Astrocyte (in vitro differentiated cells and primary cell): ENCODE measurements at regions not wholly inside any gene's neighbourhood (a gene's known extent, or its start where the extent isn't known, plus 50 kb on each side); places are given as distances from the start of the nearest gene placed in this dataset.

Experiments used
- DNase-seq: peaks from one replicate; pipeline ENCODE4 v3.0.0-alpha.2; 2010; ENCODE audit warnings: low read depth
- FAIRE-seq: peaks from 2 replicates; lab custom pipeline; 2011; peaks lifted over from hg19 to GRCh38; lab: Jason Lieb, UNC
- H2AFZ ChIP-seq: 2 replicates; pipeline ENCODE4 v1.6.0; 2012; ENCODE audit warnings: low read depth, low read length, inconsistent platforms
- H3K27ac ChIP-seq: 2 replicates; pipeline ENCODE4 v1.5.1; 2011; ENCODE audit warnings: low read depth, low read length, inconsistent platforms
- H3K27me3 ChIP-seq: 2 replicates; pipeline ENCODE4 v1.6.0; 2011; ENCODE audit warnings: low read length, inconsistent platforms; ENCODE audit not compliant: insufficient read depth
- H3K36me3 ChIP-seq: 2 replicates; pipeline ENCODE4 v1.5.1; 2011; ENCODE audit warnings: low read length, inconsistent platforms; ENCODE audit not compliant: insufficient read depth
- H3K4me1 ChIP-seq: 2 replicates; pipeline ENCODE4 v1.5.1; 2011; ENCODE audit warnings: low read length, inconsistent platforms; ENCODE audit not compliant: insufficient read depth
- H3K4me2 ChIP-seq: 2 replicates; pipeline ENCODE4 v1.6.0; 2012; ENCODE audit warnings: low read length, inconsistent platforms
- H3K4me3 ChIP-seq: 2 replicates; pipeline ENCODE4 v1.5.1; 2011; ENCODE audit warnings: low read depth, mild to moderate bottlenecking, low read length, inconsistent platforms; ENCODE audit not compliant: insufficient read depth
- H3K79me2 ChIP-seq: 2 replicates; pipeline ENCODE4 v1.6.0; 2012; ENCODE audit warnings: mild to moderate bottlenecking, low read length, inconsistent platforms; ENCODE audit not compliant: insufficient read depth
- H3K9ac ChIP-seq: 2 replicates; pipeline ENCODE4 v1.6.0; 2012; ENCODE audit warnings: mild to moderate bottlenecking, low read length, inconsistent platforms
- H3K9me3 ChIP-seq: 2 replicates; pipeline ENCODE4 v1.5.1; 2012; ENCODE audit warnings: low read depth, mild to moderate bottlenecking, low read length, inconsistent platforms; ENCODE audit not compliant: insufficient read depth
- H4K20me1 ChIP-seq: 2 replicates; pipeline ENCODE4 v1.6.0; 2012; ENCODE audit warnings: low read length, inconsistent platforms; ENCODE audit not compliant: insufficient read depth
- H3K27ac Mint-ChIP-seq: one replicate; pipeline ENCODE4 v1.8.0; 2021; ENCODE audit warnings: mild to moderate bottlenecking, mixed read lengths; ENCODE audit not compliant: unreplicated experiment
- H3K27me3 Mint-ChIP-seq: one replicate; pipeline ENCODE4 v1.8.0; 2021; ENCODE audit warnings: low read depth, mixed read lengths; ENCODE audit not compliant: unreplicated experiment
- H3K36me3 Mint-ChIP-seq: one replicate; pipeline ENCODE4 v1.8.0; 2021; ENCODE audit warnings: low read depth, mixed read lengths; ENCODE audit not compliant: unreplicated experiment
- H3K4me1 Mint-ChIP-seq: one replicate; pipeline ENCODE4 v1.8.0; 2021; ENCODE audit warnings: low read depth, mixed read lengths; ENCODE audit not compliant: unreplicated experiment
- H3K4me3 Mint-ChIP-seq: one replicate; pipeline ENCODE4 v1.8.0; 2021; ENCODE audit warnings: mild to moderate bottlenecking, moderate library complexity, mixed read lengths; ENCODE audit not compliant: unreplicated experiment
- H3K9me3 Mint-ChIP-seq: one replicate; pipeline ENCODE4 v1.8.0; 2021; ENCODE audit warnings: mild to moderate bottlenecking, mixed read lengths; ENCODE audit not compliant: unreplicated experiment
- EZH2 ChIP-seq: IDR thresholded peaks from 2 replicates; pipeline ENCODE4 v1.6.1; 2012; ENCODE audit warnings: mild to moderate bottlenecking, low read length, inconsistent platforms; ENCODE audit not compliant: insufficient read depth
- TF ChIP-seq, protein P1 (sequence below): IDR thresholded peaks from 2 replicates; pipeline ENCODE4 v1.5.1; 2011; ENCODE audit warnings: low read depth, mild to moderate bottlenecking, inconsistent platforms, low read length, moderate library complexity; ENCODE audit not compliant: insufficient read depth

DNA sequence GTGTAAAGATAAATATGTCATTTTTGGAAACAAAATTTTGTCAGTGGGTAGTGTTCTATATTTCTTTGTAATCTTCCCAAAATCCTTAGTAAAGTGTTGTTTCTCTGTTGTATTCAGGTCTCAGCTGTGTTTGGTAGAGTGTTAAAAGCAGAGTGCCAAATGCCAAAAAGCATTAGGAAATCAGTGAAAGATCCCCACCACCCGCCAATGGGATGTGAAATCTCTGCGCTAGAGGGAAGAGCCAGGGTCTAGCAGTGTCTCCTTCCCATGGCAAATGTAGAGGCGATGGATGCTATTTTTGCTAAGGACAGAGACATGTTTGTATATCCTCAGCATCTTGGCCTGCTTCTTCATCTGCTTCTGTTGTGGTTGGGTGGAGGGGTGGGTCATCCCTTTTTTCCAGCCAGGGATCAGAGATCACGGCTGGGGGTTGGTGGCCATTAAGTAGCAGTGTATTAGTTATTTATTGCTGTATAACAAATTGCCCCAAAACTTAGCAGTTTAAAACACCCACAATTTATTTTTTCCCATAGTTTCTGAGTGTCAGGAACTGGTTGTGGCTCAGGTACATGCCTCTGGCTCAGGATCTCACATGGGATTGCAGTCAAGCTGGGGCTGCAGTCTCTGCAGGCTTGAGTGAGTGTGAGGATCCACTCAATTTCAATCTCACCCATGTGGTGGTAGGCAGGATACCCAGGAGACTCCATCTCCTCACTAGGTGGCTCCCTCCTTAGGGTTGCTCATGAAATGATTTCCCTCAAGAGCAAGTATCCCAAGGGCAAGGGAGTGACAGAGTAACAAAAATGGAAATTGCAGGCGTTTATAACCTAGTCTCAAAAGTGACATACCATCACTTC, 211.9 kb downstream of the MYCN start:
- H3K9me3 Mint-ChIP-seq, result peaks cover 4% of the 10 kb centered on the region
- no peak overlapping the region for H3K4me3 ChIP-seq
- no peaks in the 10 kb centered on the region for H3K4me1 ChIP-seq
- H3K9ac ChIP-seq, result no peak overlapping the region
- H3K27ac Mint-ChIP-seq, result no peak overlapping the region
- H3K79me2 ChIP-seq, result no peaks in the 10 kb centered on the region
- H3K4me1 Mint-ChIP-seq, result peaks cover 1% of the 10 kb centered on the region
- no peak overlapping the region for H3K4me2 ChIP-seq
- H4K20me1 ChIP-seq, result no peaks in the 10 kb centered on the region
- no peaks in the 10 kb centered on the region for H3K36me3 ChIP-seq
- H3K4me3 Mint-ChIP-seq, result no peak overlapping the region
- FAIRE-seq (no peak), DNase-seq (no peak)
- H3K36me3 Mint-ChIP-seq, result no peaks in the 10 kb centered on the region
- H3K9me3 ChIP-seq, result peaks cover 3% of the 10 kb centered on the region
- no peaks in the 10 kb centered on the region for H3K27me3 ChIP-seq
- TF ChIP-seq, protein P1, sequence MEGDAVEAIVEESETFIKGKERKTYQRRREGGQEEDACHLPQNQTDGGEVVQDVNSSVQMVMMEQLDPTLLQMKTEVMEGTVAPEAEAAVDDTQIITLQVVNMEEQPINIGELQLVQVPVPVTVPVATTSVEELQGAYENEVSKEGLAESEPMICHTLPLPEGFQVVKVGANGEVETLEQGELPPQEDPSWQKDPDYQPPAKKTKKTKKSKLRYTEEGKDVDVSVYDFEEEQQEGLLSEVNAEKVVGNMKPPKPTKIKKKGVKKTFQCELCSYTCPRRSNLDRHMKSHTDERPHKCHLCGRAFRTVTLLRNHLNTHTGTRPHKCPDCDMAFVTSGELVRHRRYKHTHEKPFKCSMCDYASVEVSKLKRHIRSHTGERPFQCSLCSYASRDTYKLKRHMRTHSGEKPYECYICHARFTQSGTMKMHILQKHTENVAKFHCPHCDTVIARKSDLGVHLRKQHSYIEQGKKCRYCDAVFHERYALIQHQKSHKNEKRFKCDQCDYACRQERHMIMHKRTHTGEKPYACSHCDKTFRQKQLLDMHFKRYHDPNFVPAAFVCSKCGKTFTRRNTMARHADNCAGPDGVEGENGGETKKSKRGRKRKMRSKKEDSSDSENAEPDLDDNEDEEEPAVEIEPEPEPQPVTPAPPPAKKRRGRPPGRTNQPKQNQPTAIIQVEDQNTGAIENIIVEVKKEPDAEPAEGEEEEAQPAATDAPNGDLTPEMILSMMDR, result no peak
- H3K27ac ChIP-seq, result no peak overlapping the region
- H3K27me3 Mint-ChIP-seq, result peaks cover 5% of the 10 kb centered on the region
- H2AFZ ChIP-seq, result no peak overlapping the region

DNA sequence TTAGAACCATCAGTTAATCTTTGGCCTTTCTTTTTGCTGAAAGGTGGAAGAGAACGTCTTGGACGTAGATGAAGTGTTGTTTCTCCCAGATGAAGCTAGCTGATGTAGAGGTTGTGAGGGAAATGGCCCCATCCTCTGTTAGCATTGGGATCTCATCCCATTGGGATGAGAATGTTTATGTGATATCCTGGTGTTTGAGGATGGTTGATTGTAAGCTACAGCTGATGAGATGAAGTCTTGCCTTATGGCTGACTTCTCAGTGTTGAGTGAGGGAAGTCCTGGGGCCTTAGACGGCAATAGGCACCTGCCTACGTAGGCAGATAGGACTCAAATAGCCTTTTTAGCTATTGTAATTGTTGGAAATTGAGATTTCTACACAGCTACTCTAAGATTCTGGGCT, 211.3 kb downstream of the MYCN start:
- no peak overlapping the region for H3K4me2 ChIP-seq
- no peaks in the 10 kb centered on the region for H3K36me3 Mint-ChIP-seq
- H3K79me2 ChIP-seq, result no peaks in the 10 kb centered on the region
- H3K9me3 ChIP-seq, result peaks cover 3% of the 10 kb centered on the region
- no peak for DNase-seq
- TF ChIP-seq, protein P1, result no peak
- TF ChIP-seq EZH2, result no peak
- no peak overlapping the region for H3K9ac ChIP-seq
- no peak overlapping the region for H3K4me3 ChIP-seq
- H3K9me3 Mint-ChIP-seq, result peaks cover 4% of the 10 kb centered on the region
- H3K27ac Mint-ChIP-seq, result no peak overlapping the region
- no peaks in the 10 kb centered on the region for H4K20me1 ChIP-seq
- H3K27me3 Mint-ChIP-seq, result peaks cover 5% of the 10 kb centered on the region
- H2AFZ ChIP-seq, result no peak overlapping the region
- no peak overlapping the region for H3K4me3 Mint-ChIP-seq
- no peak for FAIRE-seq
- no peaks in the 10 kb centered on the region for H3K27me3 ChIP-seq
- no peak overlapping the region for H3K27ac ChIP-seq
- H3K4me1 Mint-ChIP-seq, result peaks cover 1% of the 10 kb centered on the region
- H3K4me1 ChIP-seq, result no peaks in the 10 kb centered on the region
- no peaks in the 10 kb centered on the region for H3K36me3 ChIP-seq

DNA sequence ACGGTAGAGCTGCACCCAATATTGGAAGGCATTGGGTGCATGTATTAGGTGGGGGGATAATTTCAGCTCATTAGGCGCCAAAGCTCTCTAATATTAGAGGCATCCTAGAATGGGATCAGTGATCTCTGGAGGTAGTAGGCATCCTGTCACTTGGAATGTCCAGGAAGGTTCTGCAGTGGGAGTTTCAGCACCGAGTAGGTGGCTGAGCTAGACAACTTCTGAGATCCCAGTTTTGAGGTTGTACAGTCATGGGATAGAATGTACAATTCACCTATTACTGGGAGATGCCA, 210.9 kb downstream of the MYCN start:
- no peak overlapping the region for H3K9ac ChIP-seq
- no peak overlapping the region for H2AFZ ChIP-seq
- no peak overlapping the region for H3K4me2 ChIP-seq
- Mint-ChIP-seq H3K4me3 (no peak overlapping the region), H3K4me1 (peaks cover 1% of the 10 kb centered on the region), H3K9me3 (peaks cover 4% of the 10 kb centered on the region), H3K36me3 (no peaks in the 10 kb centered on the region), H3K27ac (no peak overlapping the region), H3K27me3 (peaks cover 5% of the 10 kb centered on the region)
- no peak overlapping the region for H3K27ac ChIP-seq
- TF ChIP-seq EZH2, result no peak
- TF ChIP-seq, protein P1, result no peak
- H3K27me3 ChIP-seq, result no peaks in the 10 kb centered on the region
- no peak for FAIRE-seq
- H3K4me1 ChIP-seq, result no peaks in the 10 kb centered on the region
- no peaks in the 10 kb centered on the region for H3K79me2 ChIP-seq
- H3K4me3 ChIP-seq, result no peak overlapping the region
- no peak for DNase-seq
- no peaks in the 10 kb centered on the region for H3K36me3 ChIP-seq
- H4K20me1 ChIP-seq, result no peaks in the 10 kb centered on the region
- H3K9me3 ChIP-seq, result peaks cover 3% of the 10 kb centered on the region
